HUES48 (cell line): ENCODE measurements at regions not wholly inside any gene's neighbourhood (a gene's known extent, or its start where the extent isn't known, plus 50 kb on each side); places are given as distances from the start of the nearest gene placed in this dataset.

ENCODE experiments used
- H3K27ac ChIP-seq: one replicate; pipeline ENCODE4 v1.7.0; 2013; ENCODE audit warnings: low read depth, low read length, inconsistent platforms
- H3K27me3 ChIP-seq: 2 replicates; pipeline ENCODE4 v1.6.1; 2013; ENCODE audit warnings: mild to moderate bottlenecking, low read length; ENCODE audit not compliant: control insufficient read depth, insufficient read depth
- H3K36me3 ChIP-seq: 2 replicates; pipeline ENCODE4 v1.6.1; 2013; ENCODE audit warnings: low read length; ENCODE audit not compliant: control insufficient read depth, insufficient read depth
- H3K4me1 ChIP-seq: 2 replicates; pipeline ENCODE4 v1.6.1; 2013; ENCODE audit warnings: mild to moderate bottlenecking, low read length; ENCODE audit not compliant: control insufficient read depth, insufficient read depth
- H3K4me3 ChIP-seq: 2 replicates; pipeline ENCODE4 v1.5.1; 2013; ENCODE audit warnings: mild to moderate bottlenecking, low read depth, low read length
- H3K9ac ChIP-seq: 2 replicates; pipeline ENCODE4 v1.6.1; 2013; ENCODE audit warnings: mild to moderate bottlenecking, low read depth, low read length, moderate library complexity
- H3K9me3 ChIP-seq: 2 replicates; pipeline ENCODE4 v1.6.1; 2013; ENCODE audit warnings: low read length; ENCODE audit not compliant: control insufficient read depth, insufficient read depth

GRCh38 chr2:160917850-160918249, 242.4 kb upstream of the TANK start:
- H3K4me1 ChIP-seq, result peaks cover 19% of the 10 kb centered on the region
- H3K27ac ChIP-seq, result no peak overlapping the region
- no peak overlapping the region for H3K9ac ChIP-seq
- peaks cover 20% of the 10 kb centered on the region for H3K27me3 ChIP-seq
- H3K4me3 ChIP-seq, result no peak overlapping the region
- no peaks in the 10 kb centered on the region for H3K36me3 ChIP-seq
- H3K9me3 ChIP-seq, result no peaks in the 10 kb centered on the region

- H3K27me3 ChIP-seq, result peaks cover 16% of the 10 kb centered on the region
- H3K9ac ChIP-seq, result no peak overlapping the region
Measured at GRCh38 chr2:160918258-160918657, 242.0 kb upstream of the TANK start.

GRCh38 chr2:160918906-160919503, 241.2 kb upstream of the TANK start:
- H3K36me3 ChIP-seq, result no peaks in the 10 kb centered on the region
- no peak overlapping the region for H3K27ac ChIP-seq
- H3K9ac ChIP-seq, result no peak overlapping the region
- peaks cover 8% of the 10 kb centered on the region for H3K27me3 ChIP-seq
- H3K4me3 ChIP-seq, result no peak overlapping the region
- peaks cover 19% of the 10 kb centered on the region for H3K4me1 ChIP-seq
- no peaks in the 10 kb centered on the region for H3K9me3 ChIP-seq

More at GRCh38 chr2:160918258-160918657, 242.0 kb upstream of the TANK start:
- no peak overlapping the region for H3K4me3 ChIP-seq
- H3K9me3 ChIP-seq, result no peaks in the 10 kb centered on the region
- H3K36me3 ChIP-seq, result no peaks in the 10 kb centered on the region
- H3K4me1 ChIP-seq, result peaks cover 19% of the 10 kb centered on the region
- H3K27ac ChIP-seq, result no peak overlapping the region

- H3K27ac ChIP-seq, result no peak overlapping the region
- H3K4me1 ChIP-seq, result peaks cover 26% of the 10 kb centered on the region
Measured at GRCh38 chr2:160920061-160920460, 240.2 kb upstream of the TANK start.

GRCh38 chr2:160920791-160921303, 239.4 kb upstream of the TANK start:
- no peaks in the 10 kb centered on the region for H3K9me3 ChIP-seq
- H3K4me3 ChIP-seq, result no peak overlapping the region
- H3K9ac ChIP-seq, result no peak overlapping the region
- peaks cover 34% of the 10 kb centered on the region for H3K4me1 ChIP-seq
- H3K36me3 ChIP-seq, result no peaks in the 10 kb centered on the region
- peaks cover 8% of the 10 kb centered on the region; the same call in 1 of the 2 replicates for H3K27me3 ChIP-seq
- H3K27ac ChIP-seq, result no peak overlapping the region

More at GRCh38 chr2:160920061-160920460, 240.2 kb upstream of the TANK start:
- H3K4me3 ChIP-seq, result no peak overlapping the region
- H3K27me3 ChIP-seq, result peaks cover 8% of the 10 kb centered on the region
- no peaks in the 10 kb centered on the region for H3K9me3 ChIP-seq
- no peaks in the 10 kb centered on the region for H3K36me3 ChIP-seq
- no peak overlapping the region for H3K9ac ChIP-seq

GRCh38 chr2:160921386-160921964, 238.8 kb upstream of the TANK start:
- H3K9me3 ChIP-seq, result no peaks in the 10 kb centered on the region
- H3K27ac ChIP-seq, result no peak overlapping the region
- H3K27me3 ChIP-seq, result peaks cover 8% of the 10 kb centered on the region; the same call in 1 of the 2 replicates
- H3K4me1 ChIP-seq, result peaks cover 40% of the 10 kb centered on the region
- no peaks in the 10 kb centered on the region for H3K36me3 ChIP-seq
- no peak overlapping the region for H3K9ac ChIP-seq
- H3K4me3 ChIP-seq, result no peak overlapping the region

- peaks cover 35% of the 10 kb centered on the region for H3K4me1 ChIP-seq
- peak overlapping the region; percentile 66 for H3K27ac ChIP-seq
- no peaks in the 10 kb centered on the region for H3K27me3 ChIP-seq
- no peak overlapping the region for H3K4me3 ChIP-seq
- H3K9ac ChIP-seq, result no peak overlapping the region
- H3K36me3 ChIP-seq, result no peaks in the 10 kb centered on the region
- no peaks in the 10 kb centered on the region for H3K9me3 ChIP-seq
Measured at GRCh38 chr2:160924936-160925353, 235.3 kb upstream of the TANK start.

- Histone ChIP-seq H3K4me1 (peaks cover 25% of the 10 kb centered on the region), H3K9ac (no peak overlapping the region), H3K4me3 (no peak overlapping the region), H3K27me3 (no peaks in the 10 kb centered on the region), H3K9me3 (no peaks in the 10 kb centered on the region), H3K36me3 (no peaks in the 10 kb centered on the region), H3K27ac (no peak overlapping the region)
Measured at GRCh38 chr2:160925956-160926355, 234.3 kb upstream of the TANK start.

GRCh38 chr2:160927324-160927723, 232.9 kb upstream of the TANK start:
- Histone ChIP-seq H3K27me3 (no peaks in the 10 kb centered on the region), H3K9ac (no peak overlapping the region), H3K4me3 (no peak overlapping the region), H3K27ac (no peak overlapping the region), H3K36me3 (no peaks in the 10 kb centered on the region), H3K4me1 (peaks cover 22% of the 10 kb centered on the region), H3K9me3 (no peaks in the 10 kb centered on the region)

- Histone ChIP-seq H3K4me1 (peaks cover 25% of the 10 kb centered on the region), H3K9ac (no peak overlapping the region), H3K9me3 (no peaks in the 10 kb centered on the region), H3K4me3 (no peak overlapping the region), H3K27me3 (no peaks in the 10 kb centered on the region), H3K27ac (no peak overlapping the region), H3K36me3 (no peaks in the 10 kb centered on the region)
Measured at GRCh38 chr2:160928854-160929301, 231.3 kb upstream of the TANK start.

- H3K27ac ChIP-seq, result no peak overlapping the region
- H3K4me3 ChIP-seq, result no peak overlapping the region
- H3K27me3 ChIP-seq, result no peaks in the 10 kb centered on the region
- H3K36me3 ChIP-seq, result no peaks in the 10 kb centered on the region
- no peak overlapping the region for H3K9ac ChIP-seq
- no peaks in the 10 kb centered on the region for H3K9me3 ChIP-seq
- H3K4me1 ChIP-seq, result 0 out of 2 replicates have a peak, but pooled peaks cover 10% of the 10 kb centered on the region
Measured at GRCh38 chr2:160931531-160931930, 228.7 kb upstream of the TANK start.
